Epithelial cell of esophagus (primary cell): ENCODE measurements at regions not wholly inside any gene's neighbourhood (a gene's known extent, or its start where the extent isn't known, plus 50 kb on each side); places are given as distances from the start of the nearest gene placed in this dataset.
"Not testable (repeated sequence)": the region's sequence is repeated elsewhere in the genome, so short reads cannot be mapped to it uniquely, and the experiment has no call there.

ENCODE experiments used
- DNase-seq: peaks from one replicate; pipeline ENCODE4 v3.0.0; 2010; ENCODE audit warnings: low read depth
- H3K4me3 ChIP-seq: 2 replicates; pipeline ENCODE4 v1.5.1; 2011; ENCODE audit warnings: mild to moderate bottlenecking, low read length, control low read depth
- TF ChIP-seq, protein P1 (sequence below): IDR thresholded peaks from 2 replicates; pipeline ENCODE4 v1.5.1; 2011; ENCODE audit warnings: low read depth, mild to moderate bottlenecking, low read length, control low read depth, inconsistent platforms; ENCODE audit not compliant: insufficient read depth; ENCODE audit errors: missing control alignments

DNA sequence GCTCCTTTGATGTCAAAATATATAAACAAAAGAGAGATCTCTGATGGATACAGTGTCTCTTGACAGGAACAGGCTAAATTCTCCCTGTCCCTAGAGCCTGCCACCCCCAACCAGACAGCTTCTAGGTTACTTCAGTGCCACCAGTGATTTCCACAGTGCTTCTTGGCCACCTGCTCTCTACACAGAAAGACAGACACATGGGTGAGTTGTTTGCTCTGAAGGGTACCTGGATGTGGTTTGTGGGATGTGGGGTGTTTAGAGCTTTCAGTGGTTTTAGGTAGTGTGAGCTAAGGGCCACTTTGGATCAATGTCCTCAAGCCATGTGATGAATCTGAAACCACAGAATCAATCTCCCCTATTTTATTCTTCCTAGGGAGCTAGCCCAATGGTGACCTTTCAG is 125.4 kb downstream of the ANKRD18B start:
- TF ChIP-seq, protein P1, sequence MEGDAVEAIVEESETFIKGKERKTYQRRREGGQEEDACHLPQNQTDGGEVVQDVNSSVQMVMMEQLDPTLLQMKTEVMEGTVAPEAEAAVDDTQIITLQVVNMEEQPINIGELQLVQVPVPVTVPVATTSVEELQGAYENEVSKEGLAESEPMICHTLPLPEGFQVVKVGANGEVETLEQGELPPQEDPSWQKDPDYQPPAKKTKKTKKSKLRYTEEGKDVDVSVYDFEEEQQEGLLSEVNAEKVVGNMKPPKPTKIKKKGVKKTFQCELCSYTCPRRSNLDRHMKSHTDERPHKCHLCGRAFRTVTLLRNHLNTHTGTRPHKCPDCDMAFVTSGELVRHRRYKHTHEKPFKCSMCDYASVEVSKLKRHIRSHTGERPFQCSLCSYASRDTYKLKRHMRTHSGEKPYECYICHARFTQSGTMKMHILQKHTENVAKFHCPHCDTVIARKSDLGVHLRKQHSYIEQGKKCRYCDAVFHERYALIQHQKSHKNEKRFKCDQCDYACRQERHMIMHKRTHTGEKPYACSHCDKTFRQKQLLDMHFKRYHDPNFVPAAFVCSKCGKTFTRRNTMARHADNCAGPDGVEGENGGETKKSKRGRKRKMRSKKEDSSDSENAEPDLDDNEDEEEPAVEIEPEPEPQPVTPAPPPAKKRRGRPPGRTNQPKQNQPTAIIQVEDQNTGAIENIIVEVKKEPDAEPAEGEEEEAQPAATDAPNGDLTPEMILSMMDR = no peak
- H3K4me3 ChIP-seq = no peak overlapping the region
- no peak for DNase-seq

DNA sequence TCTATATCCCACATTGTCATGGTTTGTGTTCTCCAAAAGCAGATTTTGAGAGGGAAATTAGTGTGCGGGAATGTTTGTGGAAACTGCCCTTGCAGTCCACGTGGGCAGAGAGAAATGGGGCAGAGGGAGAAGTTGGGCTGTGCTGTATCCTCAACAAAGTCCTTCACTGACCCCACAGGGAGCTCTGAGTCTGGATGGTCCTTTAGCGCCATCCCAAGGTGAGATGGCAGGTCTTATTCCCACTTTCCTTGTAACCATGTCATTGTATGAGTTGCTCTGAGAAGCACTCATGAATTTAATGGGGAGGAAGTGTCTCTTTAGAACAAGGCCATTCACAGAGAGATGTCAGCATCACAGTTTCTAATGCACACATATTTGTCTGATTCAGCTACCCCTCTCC is 127.1 kb downstream of the ANKRD18B start:
- no peak overlapping the region for H3K4me3 ChIP-seq
- TF ChIP-seq, protein P1 = no peak
- DNase-seq = no peak

DNA sequence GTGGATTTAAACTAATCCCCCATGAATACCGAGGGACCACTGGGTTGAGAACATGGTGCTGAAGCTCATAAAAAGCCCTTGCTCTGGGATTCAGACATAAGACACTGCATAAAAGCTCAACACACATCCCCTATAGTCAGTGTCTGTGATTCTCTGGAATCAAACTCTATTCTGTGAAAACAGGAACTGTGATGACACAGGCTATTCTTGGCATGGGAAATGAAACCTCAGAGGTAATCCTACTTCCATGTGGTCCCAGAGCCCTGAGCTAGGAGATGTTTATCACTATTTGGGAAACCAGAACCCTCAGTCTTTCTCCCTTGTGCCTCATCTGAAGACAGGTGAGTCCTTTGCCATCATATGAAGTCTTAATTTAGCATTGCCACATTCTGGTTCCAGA is 135.4 kb upstream of the PRSS3 start:
- DNase-seq = no peak
- H3K4me3 ChIP-seq = no peak overlapping the region
- TF ChIP-seq, protein P1 = no peak

DNA sequence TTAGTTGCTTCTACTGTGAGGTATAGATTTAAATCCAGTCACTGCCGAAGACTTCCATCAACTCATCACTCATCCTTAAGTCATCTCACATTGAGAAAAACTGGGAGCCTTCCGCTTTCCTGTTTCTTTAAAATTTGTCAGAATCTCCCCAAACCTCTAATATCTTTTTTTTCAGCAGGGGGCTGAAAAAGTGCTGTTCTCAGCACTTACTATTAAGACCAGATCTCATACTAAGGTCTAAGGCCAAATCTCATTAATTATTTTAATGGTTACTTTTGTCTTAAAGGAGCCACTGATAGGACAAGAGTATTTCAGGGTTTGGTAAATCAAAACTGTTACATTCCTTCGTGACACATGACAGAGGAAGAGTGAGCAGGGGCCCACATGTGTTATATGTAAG is 134.6 kb upstream of the PRSS3 start:
- DNase-seq = no peak
- TF ChIP-seq, protein P1 = no peak
- H3K4me3 ChIP-seq = no peak overlapping the region

DNA sequence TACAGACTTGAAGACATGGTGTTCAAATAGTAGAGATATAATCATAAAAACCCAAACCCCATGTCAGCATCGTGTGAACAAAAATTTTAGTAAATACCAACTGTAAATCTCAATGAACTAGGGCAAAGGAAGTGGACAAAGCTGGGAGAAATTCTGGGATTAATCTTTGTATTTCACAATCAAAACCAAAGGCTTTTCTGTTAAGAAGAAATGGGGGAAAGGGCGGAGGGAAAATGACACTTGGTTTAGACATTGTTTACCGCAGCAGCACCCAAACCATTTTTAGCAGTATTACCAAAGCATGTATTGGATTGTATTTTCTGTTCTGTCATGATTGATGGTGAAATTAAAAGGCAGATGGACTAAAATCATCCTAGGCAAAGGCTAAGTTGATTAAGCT is 134.2 kb upstream of the PRSS3 start:
- TF ChIP-seq, protein P1 = no peak
- no peak overlapping the region for H3K4me3 ChIP-seq
- no peak for DNase-seq

DNA sequence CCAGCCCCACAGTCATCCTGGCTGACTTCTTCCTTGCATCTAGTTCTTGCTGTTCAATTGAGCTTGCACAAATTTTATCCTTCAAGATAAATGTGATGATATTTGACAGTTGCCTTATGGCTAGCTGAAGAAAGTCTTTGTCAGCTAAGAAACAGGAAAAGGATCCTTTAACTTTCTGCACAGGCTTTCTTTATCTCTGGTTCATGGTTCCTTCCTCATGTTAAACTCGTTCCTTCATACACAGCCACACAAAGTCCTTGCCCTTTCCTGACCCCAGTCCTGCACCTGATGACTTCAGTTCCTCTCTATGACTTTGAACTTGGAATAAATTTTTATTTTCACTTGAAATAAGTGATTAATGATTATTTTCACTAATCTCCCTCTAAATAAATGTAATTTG is 132.5 kb upstream of the PRSS3 start:
- H3K4me3 ChIP-seq = no peak overlapping the region
- DNase-seq = no peak
- TF ChIP-seq, protein P1 = no peak

DNA sequence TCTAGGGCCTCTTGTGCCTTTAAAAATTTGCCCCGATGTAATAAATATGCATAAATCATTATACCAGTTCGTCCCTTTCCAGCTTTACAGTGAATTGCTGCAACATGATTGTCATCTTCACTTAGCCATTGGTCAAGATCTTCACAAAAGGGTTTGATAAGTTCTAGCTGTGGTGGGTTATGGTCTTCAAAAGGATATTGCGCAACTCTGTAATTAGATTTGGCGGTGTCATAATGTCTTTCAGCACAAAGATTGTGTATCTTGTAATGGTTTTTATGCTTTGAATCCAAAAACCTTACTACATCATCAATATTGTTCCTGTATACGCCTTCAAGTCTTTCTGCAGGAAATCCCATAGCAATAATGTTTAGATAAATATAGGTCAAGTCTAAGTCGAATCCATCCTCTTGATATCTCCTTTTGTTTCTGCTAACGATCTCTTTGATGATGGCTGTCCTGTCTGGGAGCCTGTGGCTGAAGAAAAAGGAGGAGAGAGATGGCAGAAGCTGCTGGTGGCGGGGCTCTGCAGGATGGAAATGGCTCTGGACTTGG is 119.1 kb upstream of the PRSS3 start:
- peak overlapping the region; percentile 39 for H3K4me3 ChIP-seq
- DNase-seq = not testable (repeated sequence)
